ENCODE measurements at regions not wholly inside any gene's neighbourhood (a gene's known extent, or its start where the extent isn't known, plus 50 kb on each side); places are given as distances from the start of the nearest gene placed in this dataset.

DNA sequence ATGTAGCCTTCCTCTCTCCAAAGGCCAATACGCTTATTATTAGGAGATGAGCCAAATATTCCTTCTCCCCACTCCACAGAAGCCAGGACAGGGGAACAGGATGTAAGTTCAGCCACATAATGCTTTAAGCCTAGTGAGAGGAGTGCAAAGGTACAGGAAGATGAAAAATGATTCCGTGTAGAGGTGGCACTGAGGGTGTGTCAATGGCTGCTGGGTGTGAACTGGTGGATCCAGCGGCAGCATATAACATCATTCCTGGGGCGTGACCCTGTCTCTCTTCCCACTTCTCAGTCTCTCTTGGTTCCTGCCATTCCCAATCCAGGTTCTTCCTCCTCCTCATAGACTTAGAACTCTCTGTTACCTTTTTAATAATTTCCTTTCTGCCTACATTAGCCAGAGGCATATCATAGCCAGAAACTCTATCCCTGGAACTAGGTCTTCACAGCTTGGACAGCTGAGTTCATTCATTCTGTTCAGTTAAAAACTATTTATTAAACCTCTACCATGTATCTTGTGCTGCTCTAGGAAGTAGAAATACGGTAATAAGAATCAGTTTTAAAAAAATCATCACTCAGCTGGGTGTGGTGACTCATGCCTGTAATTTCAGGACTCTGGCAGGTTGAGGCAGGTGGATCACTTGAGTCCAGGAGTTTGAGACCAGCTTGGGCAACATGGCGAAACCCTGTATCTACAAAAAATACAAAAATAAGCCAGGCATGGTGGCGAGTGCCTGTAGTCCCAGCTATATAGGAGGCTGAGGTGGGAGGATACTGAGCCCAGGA, 58.0 kb upstream of the FAM20A start:
- Histone ChIP-seq H3K4me3 (no peak overlapping the region), H3K27me3 (no peaks in the 10 kb centered on the region), H3K27ac (no peak overlapping the region), H3K36me3 (no peaks in the 10 kb centered on the region), H3K9me3 (no peaks in the 10 kb centered on the region), H3K4me1 (peaks cover 19% of the 10 kb centered on the region)
- TF ChIP-seq POLR2AphosphoS5 (IDR thresholded peaks at IDR 0.05; ENCODE audit: insufficient read depth in 1 of 2, low read depth in 1 of 2) = no peak
- no peak for TF ChIP-seq POLR2A (IDR thresholded peaks at IDR 0.05)
- TF ChIP-seq, protein P1, sequence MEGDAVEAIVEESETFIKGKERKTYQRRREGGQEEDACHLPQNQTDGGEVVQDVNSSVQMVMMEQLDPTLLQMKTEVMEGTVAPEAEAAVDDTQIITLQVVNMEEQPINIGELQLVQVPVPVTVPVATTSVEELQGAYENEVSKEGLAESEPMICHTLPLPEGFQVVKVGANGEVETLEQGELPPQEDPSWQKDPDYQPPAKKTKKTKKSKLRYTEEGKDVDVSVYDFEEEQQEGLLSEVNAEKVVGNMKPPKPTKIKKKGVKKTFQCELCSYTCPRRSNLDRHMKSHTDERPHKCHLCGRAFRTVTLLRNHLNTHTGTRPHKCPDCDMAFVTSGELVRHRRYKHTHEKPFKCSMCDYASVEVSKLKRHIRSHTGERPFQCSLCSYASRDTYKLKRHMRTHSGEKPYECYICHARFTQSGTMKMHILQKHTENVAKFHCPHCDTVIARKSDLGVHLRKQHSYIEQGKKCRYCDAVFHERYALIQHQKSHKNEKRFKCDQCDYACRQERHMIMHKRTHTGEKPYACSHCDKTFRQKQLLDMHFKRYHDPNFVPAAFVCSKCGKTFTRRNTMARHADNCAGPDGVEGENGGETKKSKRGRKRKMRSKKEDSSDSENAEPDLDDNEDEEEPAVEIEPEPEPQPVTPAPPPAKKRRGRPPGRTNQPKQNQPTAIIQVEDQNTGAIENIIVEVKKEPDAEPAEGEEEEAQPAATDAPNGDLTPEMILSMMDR (IDR thresholded peaks at IDR 0.05) = no peak
- intact Hi-C loops (cut with DNase I) = no loop called here
- no peak for DNase-seq (ENCODE audit: extremely low spot score in 2 of 2)

DNA sequence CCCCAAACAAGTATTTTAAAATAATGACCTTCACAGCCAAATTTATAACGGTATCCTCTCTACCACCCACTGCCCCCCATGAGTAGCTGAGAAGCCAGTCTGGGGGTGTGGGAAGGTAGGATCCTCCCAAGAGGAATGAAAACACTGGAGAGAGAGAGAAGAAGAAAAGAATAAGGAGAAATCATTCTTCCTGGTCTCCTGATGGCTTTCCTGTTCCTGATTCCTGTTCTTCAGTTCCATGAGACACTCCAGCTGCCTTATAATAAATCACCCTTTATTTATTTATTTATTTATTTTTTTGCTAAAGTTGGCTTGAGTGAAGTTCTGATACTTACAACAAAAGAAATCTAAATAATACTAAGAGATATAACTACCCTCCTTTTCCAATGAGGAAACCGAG, 56.4 kb upstream of the FAM20A start:
- Histone ChIP-seq H3K36me3 (no peaks in the 10 kb centered on the region), H3K27me3 (no peaks in the 10 kb centered on the region), H3K4me3 (no peak overlapping the region), H3K9me3 (no peaks in the 10 kb centered on the region), H3K4me1 (peaks cover 19% of the 10 kb centered on the region), H3K27ac (peak overlapping the region; percentile 72)
- intact Hi-C loops (cut with DNase I) = no loop called here
- no peak for DNase-seq (ENCODE audit: extremely low spot score in 2 of 2)
- TF ChIP-seq, protein P1 (IDR thresholded peaks at IDR 0.05) = no peak
- TF ChIP-seq POLR2A (IDR thresholded peaks at IDR 0.05) (no peak), POLR2AphosphoS5 (IDR thresholded peaks at IDR 0.05; ENCODE audit: insufficient read depth in 1 of 2, low read depth in 1 of 2) (no peak)

DNA sequence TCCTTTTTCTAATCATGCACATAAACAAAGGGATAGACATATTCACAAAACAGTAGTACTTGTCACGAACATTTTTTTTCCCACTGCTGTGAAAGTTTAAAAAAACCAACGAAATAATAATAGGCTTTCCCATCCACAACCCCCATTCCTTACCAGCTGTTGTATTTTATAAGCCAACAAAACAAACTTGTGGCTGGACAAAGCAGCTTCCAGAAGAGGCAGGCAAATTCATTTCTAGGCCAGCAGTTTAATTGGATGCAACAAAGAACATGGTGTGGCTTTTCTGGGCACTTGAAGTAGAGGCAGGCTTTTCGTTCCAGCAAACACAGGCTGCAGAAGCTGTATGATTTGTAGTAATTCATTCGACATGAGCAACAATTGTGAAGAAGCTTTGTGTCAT, 56.0 kb upstream of the FAM20A start:
- Histone ChIP-seq H3K27me3 (no peaks in the 10 kb centered on the region), H3K9me3 (no peaks in the 10 kb centered on the region), H3K4me3 (no peak overlapping the region), H3K4me1 (peaks cover 19% of the 10 kb centered on the region), H3K36me3 (no peaks in the 10 kb centered on the region), H3K27ac (peak overlapping the region; percentile 72)
- TF ChIP-seq POLR2A (IDR thresholded peaks at IDR 0.05) (no peak), POLR2AphosphoS5 (IDR thresholded peaks at IDR 0.05; ENCODE audit: insufficient read depth in 1 of 2, low read depth in 1 of 2) (no peak)
- TF ChIP-seq, protein P1 (IDR thresholded peaks at IDR 0.05) = no peak
- intact Hi-C loops (cut with DNase I) = no loop called here
- DNase-seq (ENCODE audit: extremely low spot score in 2 of 2) = no peak

DNA sequence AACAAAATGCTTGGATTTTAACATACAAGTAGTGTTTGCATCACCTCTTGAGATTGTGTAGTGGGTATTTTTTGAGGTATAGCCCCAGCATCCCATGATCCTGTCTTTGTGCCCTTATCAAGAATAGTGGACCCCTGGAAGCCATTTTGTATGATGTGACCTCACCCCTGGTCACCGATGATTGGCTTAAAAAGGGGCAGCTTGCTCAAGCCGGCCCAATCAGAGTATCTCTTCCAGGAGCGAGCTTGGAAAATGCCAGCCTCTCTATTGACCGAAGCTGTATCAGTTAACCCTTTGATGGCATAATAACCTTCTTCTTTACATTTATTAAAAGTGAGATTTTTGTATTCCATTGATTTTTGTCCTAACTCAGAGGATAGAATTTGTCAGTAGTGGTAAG, 55.5 kb upstream of the FAM20A start:
- peaks cover 19% of the 10 kb centered on the region for H3K4me1 ChIP-seq
- H3K9me3 ChIP-seq = no peaks in the 10 kb centered on the region
- peak overlapping the region; percentile 72 for H3K27ac ChIP-seq
- no peaks in the 10 kb centered on the region for H3K27me3 ChIP-seq
- no peak for DNase-seq (ENCODE audit: extremely low spot score in 2 of 2)
- no peak for TF ChIP-seq POLR2A (IDR thresholded peaks at IDR 0.05)
- no peak for TF ChIP-seq POLR2AphosphoS5 (IDR thresholded peaks at IDR 0.05; ENCODE audit: insufficient read depth in 1 of 2, low read depth in 1 of 2)
- TF ChIP-seq, protein P1 (IDR thresholded peaks at IDR 0.05) = no peak
- H3K4me3 ChIP-seq = no peak overlapping the region
- intact Hi-C loops (cut with DNase I) = no loop called here
- no peaks in the 10 kb centered on the region for H3K36me3 ChIP-seq

Data from vagina (tissue), 2 donors.